ENCODE measurements at regions not wholly inside any gene's neighbourhood (a gene's known extent, or its start where the extent isn't known, plus 50 kb on each side); places are given as distances from the start of the nearest gene placed in this dataset.

- Histone ChIP-seq H3K4me3 (ENCODE audit: low read depth, low read length) (no peak overlapping the region), H3K27me3 (ENCODE audit: control insufficient read depth, insufficient read depth, low read length) (no peaks in the 10 kb centered on the region), H3K36me3 (ENCODE audit: control insufficient read depth, insufficient read depth, low read length) (no peaks in the 10 kb centered on the region)
- no peak for DNase-seq (ENCODE audit: low read depth)
- TF ChIP-seq CTCF (IDR thresholded peaks at IDR 0.05; ENCODE audit: insufficient read depth, low read length, poor library complexity, severe bottlenecking), result no peak
Observed at GRCh38 chr2:38182492-38183003, 106.6 kb upstream of the CYP1B1 start.

GRCh38 chr2:38181806-38182491 is 106.0 kb upstream of the CYP1B1 start:
- TF ChIP-seq CTCF (IDR thresholded peaks at IDR 0.05; ENCODE audit: insufficient read depth, low read length, poor library complexity, severe bottlenecking), result no peak
- no peaks in the 10 kb centered on the region for H3K36me3 ChIP-seq (ENCODE audit: control insufficient read depth, insufficient read depth, low read length)
- DNase-seq (ENCODE audit: low read depth), result no peak
- no peak overlapping the region for H3K4me3 ChIP-seq (ENCODE audit: low read depth, low read length)
- H3K27me3 ChIP-seq (ENCODE audit: control insufficient read depth, insufficient read depth, low read length), result no peaks in the 10 kb centered on the region

GRCh38 chr2:38180754-38181153 is 104.8 kb upstream of the CYP1B1 start:
- Histone ChIP-seq H3K27me3 (ENCODE audit: control insufficient read depth, insufficient read depth, low read length) (no peaks in the 10 kb centered on the region), H3K36me3 (ENCODE audit: control insufficient read depth, insufficient read depth, low read length) (no peaks in the 10 kb centered on the region), H3K4me3 (ENCODE audit: low read depth, low read length) (no peak overlapping the region)
- no peak for TF ChIP-seq CTCF (IDR thresholded peaks at IDR 0.05; ENCODE audit: insufficient read depth, low read length, poor library complexity, severe bottlenecking)
- DNase-seq (ENCODE audit: low read depth), result no peak

GRCh38 chr2:38178556-38179419 is 102.8 kb upstream of the CYP1B1 start:
- H3K27me3 ChIP-seq (ENCODE audit: control insufficient read depth, insufficient read depth, low read length), result no peaks in the 10 kb centered on the region
- no peak overlapping the region for H3K4me3 ChIP-seq (ENCODE audit: low read depth, low read length)
- DNase-seq (ENCODE audit: low read depth), result no peak
- H3K36me3 ChIP-seq (ENCODE audit: control insufficient read depth, insufficient read depth, low read length), result no peaks in the 10 kb centered on the region
- TF ChIP-seq CTCF (IDR thresholded peaks at IDR 0.05; ENCODE audit: insufficient read depth, low read length, poor library complexity, severe bottlenecking), result no peak

GRCh38 chr2:38178119-38178518 is 102.2 kb upstream of the CYP1B1 start:
- DNase-seq (ENCODE audit: low read depth), result no peak
- Histone ChIP-seq H3K27me3 (ENCODE audit: control insufficient read depth, insufficient read depth, low read length) (no peaks in the 10 kb centered on the region), H3K36me3 (ENCODE audit: control insufficient read depth, insufficient read depth, low read length) (no peaks in the 10 kb centered on the region), H3K4me3 (ENCODE audit: low read depth, low read length) (no peak overlapping the region)
- no peak for TF ChIP-seq CTCF (IDR thresholded peaks at IDR 0.05; ENCODE audit: insufficient read depth, low read length, poor library complexity, severe bottlenecking)
